Right renal pelvis (tissue), 4 donors: ENCODE measurements at regions not wholly inside any gene's neighbourhood (a gene's known extent, or its start where the extent isn't known, plus 50 kb on each side); places are given as distances from the start of the nearest gene placed in this dataset.
"Not testable (repeated sequence)": the region's sequence is repeated elsewhere in the genome, so short reads cannot be mapped to it uniquely, and the experiment has no call there.

ENCODE experiments used
- DNase-seq, 4 donors: peaks; one replicate each; pipeline ENCODE4 v3.0.0-alpha.2; 2013; ENCODE audit warnings: low read depth in 4 of 4, low spot score in 3 of 4, missing footprints in 1 of 4

- no peak for DNase-seq
These were observed 56.4 kb upstream of the RBMS1 start for GRCh38 chr2:160550048-160550447.

GRCh38 chr2:160551259-160551658 is 57.7 kb upstream of the RBMS1 start:
- no peak for DNase-seq

- no peak for DNase-seq
These were observed 61.9 kb upstream of the RBMS1 start for GRCh38 chr2:160555420-160556071.

- DNase-seq = no peak
These were observed 64.3 kb upstream of the RBMS1 start for GRCh38 chr2:160557903-160558302.

GRCh38 chr2:160558531-160558930 is 64.9 kb upstream of the RBMS1 start:
- no peak for DNase-seq

GRCh38 chr2:160561551-160562295 is 68.1 kb upstream of the RBMS1 start:
- DNase-seq = no peak

- DNase-seq = no peak
These were observed 69.1 kb upstream of the RBMS1 start for GRCh38 chr2:160562730-160563129.

GRCh38 chr2:160564591-160564990 is 71.0 kb upstream of the RBMS1 start:
- no peak for DNase-seq

GRCh38 chr2:160565099-160565845 is 71.7 kb upstream of the RBMS1 start:
- no peak for DNase-seq

- DNase-seq = no peak
These were observed 73.1 kb upstream of the RBMS1 start for GRCh38 chr2:160566717-160567116.

- DNase-seq = no peak
These were observed 75.2 kb upstream of the RBMS1 start for GRCh38 chr2:160568856-160569255.

GRCh38 chr2:160570376-160570775 is 76.8 kb upstream of the RBMS1 start:
- DNase-seq = no peak

GRCh38 chr2:160574468-160575140 is 81.0 kb upstream of the RBMS1 start:
- DNase-seq = no peak

- no peak for DNase-seq
These were observed 81.8 kb upstream of the RBMS1 start for GRCh38 chr2:160575368-160575767.

- DNase-seq = no peak
These were observed 82.5 kb upstream of the RBMS1 start for GRCh38 chr2:160576054-160576499.

- DNase-seq = not testable (repeated sequence)
These were observed 83.5 kb upstream of the RBMS1 start for GRCh38 chr2:160577081-160577480.

- no peak for DNase-seq
These were observed 87.4 kb upstream of the RBMS1 start for GRCh38 chr2:160581035-160581434.

GRCh38 chr2:160581448-160581847 is 87.8 kb upstream of the RBMS1 start:
- no peak for DNase-seq

GRCh38 chr2:160582081-160582480 is 88.5 kb upstream of the RBMS1 start:
- no peak for DNase-seq

- DNase-seq = peak; percentile 12 to 55 (median 34)
These were observed 89.0 kb upstream of the RBMS1 start for GRCh38 chr2:160582490-160583145.
